Activated T-helper 17 cell treated with anti-CD3 and anti-CD28 coated beads, Interleukin-2, amount 50 U/mL, for 72 hours (primary cell): ENCODE measurements at regions not wholly inside any gene's neighbourhood (a gene's known extent, or its start where the extent isn't known, plus 50 kb on each side); places are given as distances from the start of the nearest gene placed in this dataset.

Source experiments
- ATAC-seq: fragments of 150-1000 bp; cut with Tn5 transposase; replicated peaks from 2 replicates; pipeline ENCODE4 v1.10.0; 2021; ENCODE audit warnings: mild to moderate bottlenecking, moderate library complexity
- H3K27ac Mint-ChIP-seq: one replicate; pipeline ENCODE4 v1.8.0; 2022; ENCODE audit warnings: mixed read lengths
- H3K27me3 Mint-ChIP-seq: one replicate; pipeline ENCODE4 v1.8.0; 2022; ENCODE audit warnings: mixed read lengths
- H3K36me3 Mint-ChIP-seq: one replicate; pipeline ENCODE4 v1.8.0; 2022; ENCODE audit warnings: low read depth, mild to moderate bottlenecking, mixed read lengths
- H3K4me1 Mint-ChIP-seq: one replicate; pipeline ENCODE4 v1.8.0; 2022; ENCODE audit warnings: mixed read lengths
- H3K4me3 Mint-ChIP-seq: one replicate; pipeline ENCODE4 v1.8.0; 2022; ENCODE audit warnings: mild to moderate bottlenecking, mixed read lengths
- H3K9me3 Mint-ChIP-seq: one replicate; pipeline ENCODE4 v1.8.0; 2022; ENCODE audit warnings: mixed read lengths

- ATAC-seq = no peak
- Mint-ChIP-seq H3K27ac (no peak overlapping the region), H3K9me3 (no peaks in the 10 kb centered on the region), H3K4me3 (no peak overlapping the region), H3K4me1 (no peaks in the 10 kb centered on the region), H3K27me3 (peaks cover 12% of the 10 kb centered on the region), H3K36me3 (no peaks in the 10 kb centered on the region)
These were observed 425.7 kb downstream of the PIK3R1 start for GRCh38 chr5:68641211-68641610.

DNA sequence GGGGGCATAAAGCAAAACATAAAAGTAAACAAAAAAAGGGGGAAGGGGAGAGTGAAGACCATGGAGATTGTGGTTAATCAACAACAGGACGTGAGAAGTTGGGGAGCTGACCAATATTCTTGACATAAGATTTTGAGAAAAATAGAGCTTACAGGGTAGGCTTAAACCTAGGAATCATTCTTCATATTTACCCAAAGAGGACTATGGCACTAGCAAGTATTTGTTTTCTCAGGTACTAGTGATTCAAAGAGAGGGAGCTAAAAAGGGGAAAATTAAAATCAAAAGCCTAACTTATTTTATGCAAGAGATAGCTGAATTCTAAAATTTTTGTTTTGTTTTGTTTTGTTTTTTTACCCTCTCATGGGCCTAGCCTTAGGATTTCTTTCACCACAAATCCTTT, 427.5 kb downstream of the PIK3R1 start:
- no peak for ATAC-seq
- Mint-ChIP-seq H3K9me3 (no peaks in the 10 kb centered on the region), H3K4me3 (no peak overlapping the region), H3K4me1 (no peaks in the 10 kb centered on the region), H3K36me3 (no peaks in the 10 kb centered on the region), H3K27me3 (peaks cover 12% of the 10 kb centered on the region), H3K27ac (no peak overlapping the region)

GRCh38 chr5:68644971-68645370, 429.4 kb downstream of the PIK3R1 start:
- H3K4me3 Mint-ChIP-seq = no peak overlapping the region
- no peaks in the 10 kb centered on the region for H3K9me3 Mint-ChIP-seq
- H3K36me3 Mint-ChIP-seq = no peaks in the 10 kb centered on the region
- ATAC-seq = no peak
- H3K4me1 Mint-ChIP-seq = no peaks in the 10 kb centered on the region
- H3K27ac Mint-ChIP-seq = no peak overlapping the region
- H3K27me3 Mint-ChIP-seq = peaks cover 8% of the 10 kb centered on the region

DNA sequence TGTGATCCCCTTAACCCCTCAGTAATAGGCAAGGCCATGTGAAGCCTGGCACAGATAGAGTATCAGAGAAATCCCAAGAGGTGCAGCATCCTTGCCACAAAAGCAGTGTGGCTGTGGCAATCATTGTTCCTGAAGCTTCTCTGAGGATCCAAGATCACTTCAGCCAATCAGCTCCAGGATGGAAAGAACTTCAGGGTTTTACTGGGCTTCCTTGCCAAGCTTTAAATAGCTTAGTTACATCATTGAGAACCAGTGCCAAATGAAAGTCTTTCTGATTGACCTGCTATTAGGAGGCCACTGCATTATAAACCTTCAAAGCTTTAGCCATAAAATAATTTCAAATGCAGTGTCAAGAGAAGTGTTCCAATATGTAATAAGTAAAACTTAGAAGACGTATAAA, 430.6 kb downstream of the PIK3R1 start:
- Mint-ChIP-seq H3K4me1 (no peaks in the 10 kb centered on the region), H3K9me3 (no peaks in the 10 kb centered on the region), H3K27me3 (peaks cover 4% of the 10 kb centered on the region), H3K36me3 (no peaks in the 10 kb centered on the region), H3K27ac (no peak overlapping the region), H3K4me3 (no peak overlapping the region)
- ATAC-seq = no peak

- peaks cover 3% of the 10 kb centered on the region for H3K27me3 Mint-ChIP-seq
- no peaks in the 10 kb centered on the region for H3K4me1 Mint-ChIP-seq
- ATAC-seq = no peak
- H3K4me3 Mint-ChIP-seq = no peak overlapping the region
- no peak overlapping the region for H3K27ac Mint-ChIP-seq
- no peaks in the 10 kb centered on the region for H3K9me3 Mint-ChIP-seq
- H3K36me3 Mint-ChIP-seq = no peaks in the 10 kb centered on the region
These were observed 432.2 kb downstream of the PIK3R1 start for GRCh38 chr5:68647743-68648142.

DNA sequence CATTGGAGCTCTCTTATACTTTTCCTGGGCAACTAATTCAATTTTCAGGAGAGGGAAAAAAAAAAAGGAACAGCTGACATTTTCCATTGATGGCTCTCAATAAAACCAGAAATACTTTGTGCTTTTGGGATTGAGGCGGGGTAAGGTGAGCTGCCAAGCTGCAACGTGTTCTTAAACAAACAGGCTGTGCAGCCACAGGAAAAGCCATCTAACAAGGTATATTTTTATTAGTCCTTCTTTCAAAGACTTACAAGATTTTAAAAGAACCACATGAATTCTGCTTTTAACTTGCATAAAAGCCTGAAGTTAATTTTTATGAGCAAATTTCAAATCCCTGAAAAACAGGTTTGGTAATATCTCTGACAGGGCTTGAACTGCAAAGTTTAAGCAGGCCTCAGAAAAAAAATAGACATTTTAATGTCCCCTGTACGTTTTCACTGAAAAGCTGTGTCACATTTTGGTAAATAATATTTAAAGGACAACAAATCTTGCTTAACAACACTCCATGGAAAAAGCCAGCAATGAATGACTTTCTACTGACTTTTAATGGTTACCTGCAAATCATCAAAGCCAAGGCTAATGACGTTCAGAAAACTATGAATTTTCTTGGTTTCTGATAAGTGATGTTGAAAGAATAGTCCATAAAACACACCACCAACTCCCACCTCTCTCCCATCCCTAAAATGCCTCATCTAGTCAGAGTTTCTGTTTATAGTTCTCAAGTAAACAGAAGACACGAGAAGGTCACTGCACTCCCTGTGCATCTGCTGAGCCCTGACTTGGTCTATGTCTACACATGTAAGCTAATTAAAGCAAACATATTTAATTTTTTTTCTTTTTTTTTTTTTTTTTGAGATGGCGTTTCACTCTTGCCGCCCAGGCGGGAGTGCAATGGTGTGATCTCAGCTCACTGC, 433.6 kb downstream of the PIK3R1 start:
- Mint-ChIP-seq H3K9me3 (no peaks in the 10 kb centered on the region), H3K4me3 (no peak overlapping the region), H3K4me1 (no peaks in the 10 kb centered on the region), H3K27me3 (no peaks in the 10 kb centered on the region), H3K36me3 (no peaks in the 10 kb centered on the region), H3K27ac (no peak overlapping the region)
- no peak for ATAC-seq

- Mint-ChIP-seq H3K9me3 (no peaks in the 10 kb centered on the region), H3K4me3 (no peak overlapping the region), H3K27me3 (no peaks in the 10 kb centered on the region), H3K27ac (no peak overlapping the region), H3K36me3 (no peaks in the 10 kb centered on the region), H3K4me1 (no peaks in the 10 kb centered on the region)
- no peak for ATAC-seq
These were observed 437.0 kb downstream of the PIK3R1 start for GRCh38 chr5:68652534-68652965.

GRCh38 chr5:68653471-68653870, 437.9 kb downstream of the PIK3R1 start:
- Mint-ChIP-seq H3K27me3 (no peaks in the 10 kb centered on the region), H3K9me3 (no peaks in the 10 kb centered on the region), H3K36me3 (no peaks in the 10 kb centered on the region), H3K27ac (no peak overlapping the region), H3K4me1 (no peaks in the 10 kb centered on the region), H3K4me3 (no peak overlapping the region)
- no peak for ATAC-seq

GRCh38 chr5:68657055-68657961, 436.5 kb upstream of the SLC30A5 start:
- Mint-ChIP-seq H3K27me3 (peaks cover 4% of the 10 kb centered on the region), H3K9me3 (no peaks in the 10 kb centered on the region), H3K36me3 (no peaks in the 10 kb centered on the region), H3K4me3 (no peak overlapping the region), H3K27ac (no peak overlapping the region), H3K4me1 (no peaks in the 10 kb centered on the region)
- ATAC-seq = no peak

- Mint-ChIP-seq H3K27ac (no peak overlapping the region), H3K9me3 (no peaks in the 10 kb centered on the region), H3K4me3 (no peak overlapping the region), H3K27me3 (peaks cover 4% of the 10 kb centered on the region), H3K36me3 (no peaks in the 10 kb centered on the region), H3K4me1 (no peaks in the 10 kb centered on the region)
- ATAC-seq = no peak
These were observed 434.9 kb upstream of the SLC30A5 start for GRCh38 chr5:68658810-68659372.

GRCh38 chr5:68659881-68660280, 433.9 kb upstream of the SLC30A5 start:
- H3K9me3 Mint-ChIP-seq = no peaks in the 10 kb centered on the region
- no peak overlapping the region for H3K27ac Mint-ChIP-seq
- ATAC-seq = no peak
- H3K36me3 Mint-ChIP-seq = no peaks in the 10 kb centered on the region
- H3K4me1 Mint-ChIP-seq = no peaks in the 10 kb centered on the region
- peaks cover 4% of the 10 kb centered on the region for H3K27me3 Mint-ChIP-seq
- H3K4me3 Mint-ChIP-seq = no peak overlapping the region

GRCh38 chr5:68661237-68661636, 432.6 kb upstream of the SLC30A5 start:
- no peak overlapping the region for H3K27ac Mint-ChIP-seq
- H3K4me3 Mint-ChIP-seq = no peak overlapping the region
- H3K36me3 Mint-ChIP-seq = no peaks in the 10 kb centered on the region
- no peak for ATAC-seq
- peaks cover 4% of the 10 kb centered on the region for H3K27me3 Mint-ChIP-seq
- no peaks in the 10 kb centered on the region for H3K4me1 Mint-ChIP-seq
- no peaks in the 10 kb centered on the region for H3K9me3 Mint-ChIP-seq

- Mint-ChIP-seq H3K27ac (no peak overlapping the region), H3K27me3 (peaks cover 9% of the 10 kb centered on the region), H3K4me1 (no peaks in the 10 kb centered on the region), H3K36me3 (no peaks in the 10 kb centered on the region), H3K4me3 (no peak overlapping the region), H3K9me3 (no peaks in the 10 kb centered on the region)
- ATAC-seq = no peak
These were observed 431.0 kb upstream of the SLC30A5 start for GRCh38 chr5:68662804-68663307.

GRCh38 chr5:68669864-68670575, 423.8 kb upstream of the SLC30A5 start:
- H3K27me3 Mint-ChIP-seq = peaks cover 10% of the 10 kb centered on the region
- H3K9me3 Mint-ChIP-seq = no peaks in the 10 kb centered on the region
- H3K27ac Mint-ChIP-seq = no peak overlapping the region

More at GRCh38 chr5:68669864-68670575, 423.8 kb upstream of the SLC30A5 start:
- no peak for ATAC-seq
- no peaks in the 10 kb centered on the region for H3K4me1 Mint-ChIP-seq
- no peak overlapping the region for H3K4me3 Mint-ChIP-seq
- H3K36me3 Mint-ChIP-seq = no peaks in the 10 kb centered on the region
